NCI-H2171 treated with DMSO at 0.1 percent for 48 hours (cell line): ENCODE measurements at regions not wholly inside any gene's neighbourhood (a gene's known extent, or its start where the extent isn't known, plus 50 kb on each side); places are given as distances from the start of the nearest gene placed in this dataset.
"Not testable (repeated sequence)": the region's sequence is repeated elsewhere in the genome, so short reads cannot be mapped to it uniquely, and the experiment has no call there.

Experiments
- DNase-seq: peaks from one replicate; lab custom pipeline; 2025; lab: John Stamatoyannopoulos, UW

DNA sequence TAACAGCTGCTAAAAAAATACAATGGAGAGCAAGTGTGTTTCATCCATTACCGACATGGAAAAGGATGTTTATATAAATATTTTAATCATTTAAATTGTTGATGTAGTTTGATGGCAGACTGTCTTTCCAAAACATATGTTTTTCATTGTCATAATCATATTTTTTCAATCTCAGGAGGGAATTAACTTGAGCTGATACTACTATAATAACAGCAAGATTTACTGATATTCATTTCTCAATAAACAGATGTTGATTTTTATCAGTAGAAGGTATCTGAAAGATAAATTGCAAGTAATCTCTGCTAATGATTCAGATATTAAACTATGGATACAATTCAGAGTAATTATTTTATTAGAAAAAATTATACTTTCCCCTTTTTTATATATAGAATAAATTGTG is 274.9 kb upstream of the TMEFF2 start:
- no peak for DNase-seq

DNA sequence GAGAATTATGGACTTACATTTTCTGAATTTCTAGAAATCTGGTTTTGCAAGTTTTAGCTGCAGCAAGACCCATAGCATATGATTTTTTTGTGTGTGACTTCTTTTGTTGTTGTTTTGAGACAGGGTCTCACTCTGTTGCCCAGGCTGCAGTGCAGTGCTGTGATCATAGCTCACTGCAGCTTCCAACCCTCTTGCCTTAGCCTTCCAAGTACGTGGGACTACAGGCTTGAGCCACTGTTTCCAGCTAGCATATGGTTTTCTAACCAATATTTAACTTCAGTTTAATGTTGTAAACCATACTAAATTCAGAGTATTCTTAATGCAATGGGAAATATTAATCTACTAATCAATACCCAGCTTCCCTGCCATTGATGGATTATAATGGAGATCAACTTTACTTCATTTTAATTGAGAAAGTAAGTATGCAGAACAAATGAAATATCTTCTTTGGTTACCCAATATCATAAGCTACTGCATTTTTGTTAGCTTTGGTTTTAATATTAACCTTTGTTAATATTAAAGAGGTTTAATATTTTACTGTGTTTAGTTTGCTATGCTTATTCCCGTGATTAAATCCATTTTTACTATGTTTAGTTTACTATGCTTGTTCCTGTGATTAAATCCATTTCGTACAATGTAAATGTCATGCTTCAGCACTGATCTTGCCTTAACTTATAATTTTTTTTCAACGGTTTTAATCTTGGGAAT is 273.4 kb upstream of the TMEFF2 start:
- no peak for DNase-seq

DNA sequence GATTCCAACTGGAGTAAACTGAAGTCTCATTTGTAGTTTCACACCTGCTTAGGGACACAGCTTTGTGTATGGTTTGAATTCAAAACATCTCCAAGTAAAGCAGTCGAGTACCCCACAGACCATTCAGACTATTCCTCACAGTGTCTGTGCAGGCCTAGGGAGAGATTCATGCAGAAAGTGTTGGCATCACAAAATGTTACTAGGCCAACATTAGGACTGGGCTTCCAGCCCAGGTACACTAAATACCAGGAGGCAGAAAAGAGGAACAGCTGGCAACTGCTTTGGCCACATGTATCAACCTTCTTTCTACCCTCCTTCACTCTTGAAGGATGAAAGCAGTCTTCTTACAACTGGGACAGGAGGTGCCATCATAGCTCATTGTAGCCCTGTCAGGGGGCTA is 270.4 kb upstream of the TMEFF2 start:
- DNase-seq = no peak

DNA sequence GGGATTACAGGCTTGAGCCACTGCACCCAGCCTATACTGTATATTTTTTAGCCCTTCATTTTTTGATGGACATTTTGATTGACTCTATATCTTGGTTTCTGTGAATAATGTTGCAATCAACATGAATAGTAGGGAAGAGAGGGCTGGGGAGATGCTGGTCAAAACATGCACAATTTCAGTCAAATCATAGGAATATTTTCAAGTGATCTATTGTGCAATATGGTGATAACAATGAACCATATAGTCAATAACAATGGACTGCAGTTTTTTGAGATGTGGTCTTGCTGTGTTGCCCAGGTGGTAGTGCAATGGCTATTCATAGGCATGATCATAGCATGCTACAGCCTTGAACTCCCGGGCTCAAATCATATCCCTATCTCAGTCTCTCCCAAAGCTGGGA is 264.7 kb upstream of the TMEFF2 start:
- no peak for DNase-seq

DNA sequence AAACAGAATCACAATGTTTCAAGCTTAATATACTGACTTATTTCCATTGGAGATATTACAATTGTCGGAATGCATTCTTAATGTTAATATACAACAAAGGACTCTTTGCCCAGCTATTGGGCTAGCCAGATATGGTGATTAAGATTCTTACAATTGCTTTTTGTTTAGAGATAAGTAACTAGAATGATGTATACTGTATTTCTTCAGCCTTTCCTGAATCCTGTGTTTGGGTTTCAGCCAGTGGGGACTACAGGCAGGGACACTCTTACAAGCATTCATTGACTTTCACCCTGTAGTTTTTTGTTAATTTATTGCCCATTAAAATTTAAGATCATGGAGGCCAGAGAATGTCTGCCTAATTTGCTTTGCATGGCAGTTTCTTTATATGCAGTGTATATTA is 254.1 kb upstream of the TMEFF2 start:
- no peak for DNase-seq

DNA sequence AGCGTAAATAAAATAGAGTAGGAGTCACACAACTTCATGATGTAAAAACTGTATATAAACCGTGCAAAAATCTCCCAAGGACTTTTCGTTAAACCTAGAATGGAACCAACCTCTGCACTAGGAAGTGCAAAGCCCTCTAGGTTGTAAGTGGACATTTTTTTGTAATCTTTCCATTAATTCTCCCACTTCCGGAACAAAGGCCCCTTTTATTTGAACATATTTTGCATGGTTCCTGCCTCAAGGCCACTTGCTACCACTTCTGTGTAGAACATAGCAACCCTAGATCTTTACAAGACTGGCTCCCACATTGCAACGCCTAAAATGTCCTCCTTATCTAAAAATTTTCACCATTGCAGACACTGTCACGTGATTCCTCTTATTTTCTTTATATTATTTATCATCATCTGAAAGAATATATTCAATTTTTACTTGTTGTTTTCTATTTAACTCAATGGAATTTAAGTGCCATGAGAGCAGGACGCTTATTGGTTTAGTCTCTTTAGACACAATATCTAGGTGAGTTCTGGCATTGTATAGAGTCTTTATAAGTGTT is 249.6 kb upstream of the TMEFF2 start:
- no peak for DNase-seq

DNA sequence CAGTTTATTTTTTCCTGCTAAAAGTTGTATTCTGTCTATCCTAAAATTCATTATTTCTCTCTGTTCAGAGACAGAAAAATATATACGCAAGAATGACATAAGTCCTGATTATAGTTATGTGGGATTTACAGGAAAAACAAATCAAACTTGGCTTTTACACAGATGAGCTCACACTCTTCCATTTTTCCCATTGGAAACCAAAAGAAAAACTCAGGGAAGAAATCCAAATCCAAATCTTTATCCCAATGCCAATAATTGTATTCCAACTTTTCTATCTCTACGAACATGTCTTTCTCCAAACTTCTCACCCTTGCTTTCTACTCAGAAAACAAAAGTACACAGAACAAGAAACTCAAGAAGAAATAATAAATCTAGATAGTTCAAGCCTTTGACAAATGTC is 249.1 kb upstream of the TMEFF2 start:
- no peak for DNase-seq

DNA sequence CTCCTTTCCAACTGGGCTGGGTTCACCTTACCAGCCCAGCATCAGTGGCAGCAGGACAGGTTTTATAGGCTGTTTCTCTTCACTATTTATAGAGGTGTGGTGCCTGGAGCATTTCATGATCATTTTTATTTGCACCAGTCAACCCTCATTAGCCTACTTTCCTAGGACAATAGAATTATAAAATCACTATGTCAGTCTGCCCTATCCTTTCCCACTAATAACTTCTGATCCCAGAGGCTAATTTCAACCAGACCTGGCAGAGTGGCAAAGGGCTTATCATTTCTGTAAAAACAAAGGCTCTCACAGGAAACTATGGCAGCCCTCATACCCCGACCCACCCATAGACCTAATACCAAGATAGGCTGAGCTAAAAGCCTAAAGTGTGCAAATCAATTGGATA is 243.5 kb upstream of the TMEFF2 start:
- DNase-seq = no peak

DNA sequence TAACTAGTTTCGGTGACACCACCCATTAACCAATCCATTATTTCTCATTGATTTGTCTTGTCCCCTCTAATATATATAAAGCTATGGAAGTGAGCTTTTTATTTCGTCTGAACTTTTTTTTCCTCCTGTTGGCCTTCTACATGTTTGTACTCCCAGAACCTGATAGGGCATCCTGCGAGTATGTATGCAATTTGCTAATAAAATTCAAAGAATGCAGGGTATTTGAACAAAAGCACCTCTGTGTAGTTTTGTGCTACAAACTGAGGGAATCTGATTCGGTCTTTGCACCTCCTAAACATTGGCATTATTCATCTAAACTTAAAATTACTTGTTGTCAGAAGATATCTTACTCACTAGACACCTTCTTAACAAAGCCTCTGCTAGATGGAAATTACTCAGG is 242.9 kb upstream of the TMEFF2 start:
- DNase-seq = no peak

DNA sequence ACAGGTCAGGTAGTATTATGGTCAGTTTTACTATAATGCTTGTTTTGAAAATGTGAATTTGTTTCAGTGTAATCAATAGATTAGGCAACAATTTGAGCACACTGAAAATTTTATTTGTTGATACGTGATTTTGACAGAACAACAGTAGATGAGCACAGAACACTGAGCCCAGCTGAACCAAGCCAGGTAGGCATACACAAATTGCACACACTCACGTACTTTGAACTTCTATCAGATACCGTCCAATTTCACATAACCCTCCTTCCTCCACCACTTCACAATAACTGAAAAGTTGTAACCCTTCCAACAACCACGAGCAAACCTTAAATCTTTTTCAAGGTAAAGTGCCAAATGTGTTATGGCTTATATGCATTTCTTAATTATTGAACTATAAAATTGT is 229.5 kb upstream of the TMEFF2 start:
- no peak for DNase-seq

DNA sequence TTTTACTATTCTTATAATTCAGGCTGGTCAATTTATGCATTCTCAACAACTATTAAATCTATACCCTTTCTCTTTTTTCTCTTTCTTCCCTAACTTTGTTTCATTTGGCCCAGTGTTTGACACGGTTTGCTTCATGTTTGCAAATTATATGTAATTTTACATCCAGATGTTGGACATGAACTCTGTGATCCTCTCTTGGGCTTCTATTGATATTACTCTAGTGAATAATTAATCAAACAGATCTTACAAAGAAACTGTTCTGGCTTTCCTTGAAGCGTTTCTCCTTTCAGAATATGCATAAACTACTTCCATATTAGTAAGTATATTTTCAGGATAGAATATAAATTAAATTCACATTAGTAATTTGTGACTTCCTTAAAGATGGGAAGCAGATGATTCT is 225.1 kb upstream of the TMEFF2 start:
- DNase-seq = no peak

DNA sequence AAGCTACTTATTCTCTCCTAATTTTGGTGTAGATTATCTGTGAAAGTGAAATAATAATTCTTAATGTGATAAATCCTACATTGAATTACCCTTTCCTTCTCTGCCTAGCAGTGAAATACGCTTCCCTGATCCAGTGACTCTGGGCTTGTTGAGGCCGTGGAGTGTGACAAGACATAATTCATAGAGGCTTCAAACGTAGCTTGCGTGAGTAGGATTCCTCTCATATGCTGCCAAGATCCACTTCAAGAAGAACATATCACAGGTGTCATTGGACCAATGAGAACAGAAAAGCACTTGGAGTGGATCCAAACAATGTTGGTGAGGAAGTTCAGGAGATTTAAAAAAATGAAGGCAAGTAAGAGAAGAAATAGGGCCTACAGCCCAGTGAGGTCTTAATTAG is 221.3 kb upstream of the TMEFF2 start:
- peak; percentile 18 for DNase-seq

DNA sequence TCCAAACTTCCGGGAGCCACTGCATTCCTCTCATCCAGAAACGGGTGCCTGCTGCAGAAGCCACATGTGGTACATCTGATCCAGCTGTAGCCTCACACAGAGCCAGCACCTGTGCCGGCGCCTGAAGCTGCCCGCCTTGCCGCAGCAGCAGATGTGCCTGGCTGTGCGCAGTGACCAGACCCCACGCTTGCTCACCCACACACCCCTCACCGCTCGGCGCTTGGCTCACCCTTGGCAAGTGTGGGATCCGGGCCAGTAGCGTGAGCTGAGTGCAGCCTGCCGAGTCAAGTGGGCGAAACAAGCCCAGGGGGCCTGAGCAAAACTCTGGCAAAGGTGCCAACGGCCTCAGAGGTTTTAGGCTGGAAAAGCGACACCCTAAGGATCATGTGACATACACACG is 220.1 kb upstream of the TMEFF2 start:
- DNase-seq = no peak

DNA sequence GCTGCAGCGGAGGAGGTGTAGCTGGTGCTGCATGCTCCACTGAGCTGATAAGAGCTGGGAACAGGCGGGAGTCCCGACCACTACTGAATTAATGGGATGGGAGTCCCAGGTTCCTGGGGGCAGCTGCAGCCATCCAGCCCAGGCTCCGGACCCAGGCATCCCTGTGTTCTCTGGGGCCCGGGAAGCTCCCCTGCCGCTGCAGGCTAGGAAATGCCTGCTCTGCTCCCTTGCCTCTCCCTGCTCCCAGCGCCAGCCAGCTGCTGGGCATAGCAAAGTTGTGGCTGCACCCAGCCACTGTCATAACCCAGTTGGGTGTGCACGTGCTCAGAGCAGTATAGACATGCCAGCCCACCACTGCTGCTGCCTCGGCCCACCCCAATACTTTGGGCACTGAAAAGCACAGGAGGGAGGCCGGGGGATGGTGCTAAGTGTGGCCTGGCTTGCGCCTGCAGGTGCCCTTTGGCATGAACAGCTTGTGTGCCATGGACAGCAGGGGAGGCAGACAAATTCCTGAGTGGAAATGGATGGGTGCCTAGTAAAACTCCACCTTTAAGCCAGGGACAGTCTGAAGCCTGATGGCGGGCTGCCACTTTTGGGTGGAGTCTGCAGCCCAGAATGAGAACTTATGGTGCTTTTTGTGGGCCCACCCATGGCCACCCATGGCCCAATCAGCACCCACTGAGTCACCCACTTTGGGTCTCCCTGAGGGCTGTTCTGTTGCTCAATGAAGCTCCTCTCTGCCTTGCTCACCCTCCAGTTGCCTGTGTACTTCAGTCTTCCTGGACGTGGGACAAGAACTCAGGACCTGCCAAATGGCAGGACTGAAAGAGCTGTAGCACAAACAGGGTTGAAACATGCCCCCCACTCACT is 219.3 kb upstream of the TMEFF2 start:
- no peak for DNase-seq

DNA sequence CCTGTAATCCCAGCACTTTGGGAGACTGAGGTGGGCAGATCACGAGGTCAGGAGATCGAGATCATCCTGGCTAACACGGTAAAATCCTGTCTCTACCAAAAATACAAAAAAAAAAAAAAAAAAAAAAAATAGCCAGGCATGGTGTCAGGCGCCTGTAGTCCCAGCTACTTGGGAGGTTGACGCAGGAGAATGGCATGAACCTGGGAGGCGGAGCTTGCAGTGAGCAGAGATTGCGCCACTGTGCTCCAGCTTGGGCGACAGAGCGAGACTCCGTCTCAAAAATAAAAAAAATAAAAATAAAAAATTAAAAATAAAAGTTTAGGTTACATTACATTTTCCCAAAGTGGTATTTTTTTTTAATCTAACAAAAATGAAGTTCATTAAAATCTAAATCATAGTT is 218.1 kb upstream of the TMEFF2 start:
- DNase-seq = not testable (repeated sequence)

DNA sequence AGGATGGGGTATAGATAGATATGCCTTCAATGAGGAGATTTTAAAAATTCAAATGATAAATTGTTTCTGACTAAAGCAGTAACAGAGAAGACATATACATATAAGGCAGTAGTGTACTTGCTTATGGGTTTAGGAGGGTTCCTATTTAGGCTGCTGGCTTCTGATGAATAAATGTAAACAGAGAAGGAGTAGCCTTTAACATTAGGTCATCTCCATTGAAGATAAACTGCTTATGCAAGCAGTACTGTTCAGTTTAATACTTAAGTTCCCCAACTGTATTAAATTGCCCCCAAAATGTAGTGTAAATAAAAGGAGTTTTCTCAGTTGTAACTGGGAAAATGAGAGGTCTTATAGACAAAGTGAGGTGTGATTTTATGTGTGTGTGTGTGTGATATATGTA is 217.7 kb upstream of the TMEFF2 start:
- no peak for DNase-seq

DNA sequence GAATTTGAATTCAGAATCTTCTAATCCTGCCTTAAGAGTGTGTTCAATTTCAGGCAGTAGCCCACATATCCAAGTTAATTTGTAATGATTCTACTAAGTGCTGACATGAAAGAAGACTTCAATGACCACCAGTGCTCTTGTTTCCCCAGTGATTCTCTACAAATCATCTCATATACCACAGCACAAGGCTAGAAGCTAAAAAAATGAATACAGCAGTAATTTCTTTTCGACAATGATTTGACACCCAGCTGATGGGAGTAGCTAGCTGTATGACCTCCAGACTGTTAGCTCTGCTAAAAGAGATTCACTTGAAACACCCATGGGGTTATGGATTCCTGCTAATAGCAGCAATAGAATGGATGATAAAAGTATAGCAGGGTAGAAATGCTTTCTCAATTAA is 217.0 kb upstream of the TMEFF2 start:
- DNase-seq = no peak

DNA sequence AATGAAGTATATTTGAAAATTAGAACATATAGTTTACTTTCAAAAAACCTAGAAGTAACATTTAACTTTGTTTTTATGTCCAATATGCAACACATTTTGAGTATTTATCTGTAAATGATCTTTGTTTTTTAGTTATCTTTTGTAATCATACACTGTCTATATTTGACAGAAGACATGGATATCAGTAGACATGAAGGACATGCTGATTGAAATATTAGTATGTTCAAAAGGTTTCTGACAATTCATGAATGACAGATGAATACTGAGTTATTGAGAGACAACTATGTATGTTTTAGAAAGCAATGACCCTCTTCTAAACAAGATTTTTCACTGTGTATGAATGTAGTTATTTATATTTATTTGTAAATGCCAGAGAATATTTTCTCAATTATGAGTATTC is 215.6 kb upstream of the TMEFF2 start:
- no peak for DNase-seq

DNA sequence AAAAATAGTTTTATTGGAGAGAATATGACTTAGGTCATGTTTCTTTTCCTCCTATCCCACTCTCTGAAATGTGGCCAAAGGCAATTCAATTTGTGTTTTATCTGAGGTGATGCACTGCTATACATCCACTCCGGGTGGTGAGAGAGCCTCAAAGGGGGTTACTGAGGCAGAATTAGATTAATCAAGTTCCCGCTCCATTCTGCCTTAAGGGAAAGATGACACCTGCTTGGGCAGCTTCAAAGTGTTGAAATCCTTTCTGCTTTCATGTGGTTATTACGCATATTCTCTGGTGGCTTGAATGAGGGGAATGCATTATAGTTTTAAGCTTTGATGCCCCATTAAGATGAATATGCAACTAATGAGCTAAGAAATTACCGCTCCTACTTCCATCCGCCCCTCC is 213.0 kb upstream of the TMEFF2 start:
- DNase-seq = no peak

DNA sequence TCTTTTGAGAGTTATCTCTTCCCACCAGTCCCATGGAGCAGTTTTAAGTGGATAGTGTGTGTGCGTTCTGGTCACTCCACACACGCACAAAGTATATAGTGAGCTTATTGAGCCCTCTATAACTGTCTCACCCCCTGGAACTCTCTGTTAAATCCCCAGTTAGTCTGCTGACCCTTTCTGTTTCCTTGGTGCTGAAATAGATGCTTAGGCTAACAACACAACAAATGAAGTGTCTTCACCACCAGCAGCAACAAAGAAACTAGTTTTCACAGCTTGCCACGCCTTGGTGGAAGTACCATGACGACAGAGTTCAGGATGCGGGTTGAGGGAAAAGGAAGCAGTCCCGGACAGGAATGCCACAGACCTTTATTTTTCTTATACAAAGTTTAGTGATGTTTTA is 203.5 kb upstream of the TMEFF2 start:
- DNase-seq = no peak

DNA sequence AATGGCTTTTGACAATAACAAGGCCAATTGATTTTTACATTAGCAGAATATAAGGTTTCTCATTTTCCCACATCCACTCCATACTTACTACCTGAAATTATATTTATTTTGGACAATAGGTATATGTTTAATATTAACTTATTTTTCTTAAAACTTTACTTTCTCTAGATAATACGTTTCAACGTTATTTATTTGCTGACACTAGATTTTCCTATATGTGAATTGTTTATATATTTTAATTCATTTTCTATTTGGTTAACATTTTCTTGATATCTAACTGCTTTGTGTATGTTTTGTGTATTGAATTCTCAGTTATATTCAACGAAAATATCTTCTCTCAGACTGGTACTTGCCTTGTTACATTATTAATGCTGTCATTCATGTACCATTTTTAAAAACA is 199.9 kb upstream of the TMEFF2 start:
- no peak for DNase-seq

DNA sequence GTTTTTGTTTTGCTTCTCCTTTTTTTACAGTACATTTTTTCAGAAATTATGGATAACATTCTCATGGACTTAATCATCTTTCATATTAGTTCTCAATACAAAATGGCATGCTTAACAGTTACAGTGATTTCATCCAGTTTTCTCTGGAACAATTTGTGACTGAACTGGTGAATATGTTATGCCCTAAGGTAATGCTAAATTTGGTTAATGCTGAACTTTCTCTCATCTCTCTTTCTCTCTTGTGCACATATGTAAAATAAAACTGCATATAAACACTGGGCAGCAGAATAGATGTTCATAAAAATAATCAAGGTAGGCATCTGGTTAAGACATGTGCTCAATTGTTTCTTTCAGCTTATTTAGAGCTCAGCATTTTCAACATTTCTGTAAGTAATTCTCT is 196.3 kb upstream of the TMEFF2 start:
- DNase-seq = no peak

DNA sequence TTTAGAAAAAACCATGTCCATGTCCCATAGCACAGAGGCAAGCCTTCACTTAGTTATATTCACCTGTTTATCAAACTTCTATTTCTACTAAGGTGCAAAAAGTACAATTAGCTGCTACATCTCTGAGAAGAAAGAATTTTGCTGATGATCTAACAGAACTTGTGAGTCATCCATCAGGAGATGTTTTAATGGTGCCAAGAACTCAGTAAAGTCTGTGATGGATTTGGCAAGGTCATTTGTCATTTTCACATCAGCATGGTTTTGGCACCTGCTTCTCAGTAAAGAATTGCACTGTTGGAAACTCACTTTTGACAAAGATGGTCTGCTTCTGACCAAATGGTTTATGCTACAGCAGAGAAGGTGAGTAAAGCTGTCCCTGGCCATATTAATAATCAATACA is 195.7 kb upstream of the TMEFF2 start:
- DNase-seq = no peak
